HG03354 (cell line): ENCODE measurements at regions not wholly inside any gene's neighbourhood (a gene's known extent, or its start where the extent isn't known, plus 50 kb on each side); places are given as distances from the start of the nearest gene placed in this dataset.

Source experiments
- ATAC-seq: cut with Tn5 transposase; IDR thresholded peaks from one replicate; pipeline ENCODE4 v1.9.1; 2021; ENCODE audit warnings: mild to moderate bottlenecking; ENCODE audit not compliant: unreplicated experiment, poor library complexity, severe bottlenecking

DNA sequence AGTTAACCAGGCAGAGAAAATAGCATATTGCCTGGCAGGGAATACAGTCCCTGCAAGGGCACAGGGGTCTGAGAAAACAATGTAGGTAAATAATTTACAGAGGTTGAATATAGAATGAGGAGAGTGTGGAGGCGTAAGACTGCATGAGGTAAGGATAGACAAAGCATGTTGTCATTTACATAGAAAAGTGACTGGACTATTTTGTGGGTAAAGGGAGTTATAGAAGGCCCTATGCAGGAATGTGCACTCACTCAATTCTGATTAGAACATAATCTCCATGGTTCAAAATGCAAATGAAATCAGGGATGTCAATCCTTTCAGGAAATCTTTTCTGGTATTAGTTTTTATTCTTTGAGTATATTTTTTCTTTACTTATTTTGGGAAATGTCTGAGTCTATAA, 285.7 kb upstream of the SALL1 start:
- ATAC-seq = no peak

DNA sequence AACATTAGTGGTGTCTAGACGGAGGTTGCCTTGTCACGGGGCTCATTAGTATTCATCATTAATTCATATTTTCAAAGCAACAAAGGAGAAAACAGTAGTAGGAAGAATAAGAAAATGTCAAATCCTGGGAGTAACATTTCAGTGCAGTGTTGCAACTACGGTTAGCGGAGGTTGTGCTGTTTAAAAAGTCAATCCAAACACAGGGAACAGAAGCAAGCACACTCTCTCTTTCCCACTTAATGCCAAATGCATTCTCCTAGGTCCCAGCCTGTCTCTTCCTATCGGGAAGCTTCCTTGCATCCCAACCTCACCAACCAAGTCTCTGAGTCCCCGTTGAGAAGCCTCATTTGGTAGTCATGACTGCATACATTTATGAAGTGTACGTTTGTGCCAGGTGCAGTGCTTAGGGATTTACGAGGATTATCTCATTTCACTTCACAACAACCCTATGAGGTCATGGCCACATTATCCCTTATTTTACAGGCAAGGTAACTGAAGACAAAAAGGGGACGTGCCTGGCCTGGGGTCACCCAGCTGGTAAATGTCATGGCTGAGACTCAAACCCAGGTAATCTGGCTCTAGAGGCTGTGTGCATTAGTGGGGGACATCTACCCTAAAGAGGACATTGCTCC, 283.6 kb upstream of the SALL1 start:
- ATAC-seq = no peak

DNA sequence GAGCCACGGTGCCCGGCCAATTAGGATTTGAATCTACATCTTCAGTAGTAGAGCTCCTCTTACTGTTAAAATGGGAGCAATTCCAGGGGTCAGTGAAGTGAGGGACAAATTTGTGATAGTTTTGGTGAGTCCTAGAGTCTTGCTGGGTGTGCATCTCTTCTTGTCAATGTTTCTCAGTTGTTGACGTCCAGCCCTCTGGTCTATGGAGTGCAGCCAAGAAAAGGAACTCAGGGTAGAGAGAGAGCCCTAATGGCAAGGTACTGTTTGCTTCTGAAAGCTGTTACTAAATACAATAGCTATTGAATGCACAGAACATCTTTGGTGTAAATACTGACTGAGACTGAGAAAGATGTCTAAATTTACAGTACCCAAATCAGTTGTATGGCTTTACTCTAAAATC, 282.5 kb upstream of the SALL1 start:
- ATAC-seq = no peak

DNA sequence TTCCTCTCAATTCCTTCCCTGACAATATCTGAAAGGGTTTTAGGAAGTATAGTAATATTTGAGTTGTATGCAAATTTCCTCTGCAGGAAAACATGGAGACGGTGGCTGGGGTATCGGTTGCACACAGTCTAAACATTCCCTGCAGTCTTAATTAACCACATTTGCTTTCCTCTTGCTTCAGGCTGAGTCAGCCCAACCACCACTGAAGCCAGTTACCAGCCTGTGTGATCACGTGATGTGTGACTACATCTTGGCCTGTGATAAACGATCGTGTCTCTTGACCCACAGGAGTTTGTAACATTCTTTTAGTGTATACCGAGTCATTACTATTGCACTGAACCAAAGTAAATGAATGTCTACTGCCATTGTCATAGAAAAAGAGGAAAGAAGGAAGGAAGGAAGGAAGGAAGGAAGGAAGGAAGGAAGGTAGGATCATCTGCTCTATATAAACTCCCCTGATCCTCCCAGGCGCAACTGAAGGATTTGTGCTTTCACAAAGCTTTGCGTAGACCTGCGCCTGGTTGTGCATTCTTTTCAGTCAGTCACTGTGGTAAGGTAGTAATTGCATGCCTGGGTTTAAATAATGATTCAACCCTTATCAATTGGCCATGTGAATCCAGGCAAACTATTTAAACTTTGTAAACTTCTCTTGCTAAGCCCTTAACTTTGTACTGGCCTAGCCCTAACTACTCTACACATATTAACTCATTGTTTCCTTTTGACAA, 280.6 kb upstream of the SALL1 start:
- no peak for ATAC-seq

DNA sequence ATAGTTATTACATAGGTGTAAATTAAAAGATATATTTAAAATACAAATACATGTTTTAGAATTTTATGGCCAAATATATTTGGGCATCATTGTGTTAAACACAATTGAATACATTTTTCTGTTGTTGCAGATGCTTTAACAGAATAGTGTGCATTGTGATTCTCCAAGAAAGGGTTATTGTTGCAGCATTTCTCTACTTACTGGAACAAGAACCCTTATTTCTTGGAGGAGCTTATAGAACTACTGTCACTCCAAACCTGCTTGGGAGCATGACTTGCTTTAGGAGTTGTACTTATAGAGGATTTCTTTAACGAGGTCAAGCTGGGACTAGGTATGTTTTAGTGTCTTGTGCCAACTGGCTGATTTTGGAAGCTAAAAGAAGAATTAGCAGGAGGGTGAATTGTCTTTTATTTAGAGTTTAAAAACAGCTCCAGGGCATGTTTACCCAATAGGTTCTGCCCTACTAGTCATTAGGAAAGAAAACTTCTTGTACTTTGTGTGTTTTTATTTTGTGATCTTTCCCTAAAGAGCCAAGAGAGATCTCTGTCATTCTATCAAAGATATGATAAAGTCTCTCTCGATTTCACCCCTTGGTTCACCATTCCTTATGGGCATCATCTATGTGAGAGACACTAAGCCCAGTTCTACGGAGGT, 279.8 kb upstream of the SALL1 start:
- ATAC-seq = no peak

DNA sequence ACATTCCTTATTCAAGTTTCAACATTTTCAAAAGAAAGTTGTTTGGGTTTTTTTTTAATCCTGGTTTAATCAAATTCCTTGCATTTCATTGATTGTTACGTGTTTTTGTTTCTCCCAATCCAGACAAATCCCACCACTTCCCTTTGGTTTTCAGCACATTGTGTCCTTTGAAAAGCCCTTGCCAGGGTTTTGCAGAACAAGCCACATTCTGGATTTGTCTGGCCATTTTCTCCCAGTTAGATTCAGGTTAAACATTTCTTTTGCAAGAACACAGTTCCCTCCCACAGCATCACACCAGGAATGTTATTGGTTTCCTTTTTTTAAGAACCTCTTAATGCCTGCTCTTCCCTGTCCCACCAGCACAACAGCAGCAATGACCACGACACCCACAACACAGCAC, 278.0 kb upstream of the SALL1 start:
- no peak for ATAC-seq

DNA sequence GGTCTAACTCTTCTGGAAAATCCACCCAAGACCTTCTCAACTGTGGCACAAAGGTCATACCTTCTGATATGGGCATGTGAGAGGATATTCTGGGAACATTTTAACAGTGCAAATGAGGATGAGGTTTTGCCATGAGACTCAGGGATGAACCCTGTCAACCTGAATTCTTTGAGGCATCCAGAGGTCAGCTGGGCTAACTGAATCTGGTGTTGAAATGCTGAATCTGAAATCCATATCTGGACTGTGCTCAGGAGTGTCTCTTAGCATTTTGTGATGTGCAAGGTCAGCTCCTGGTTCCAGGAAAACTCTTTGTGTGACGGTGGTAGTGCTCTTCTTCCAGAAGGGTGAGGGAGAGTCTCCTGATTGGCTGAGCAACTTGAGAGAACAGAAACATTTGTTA, 276.0 kb upstream of the SALL1 start:
- ATAC-seq = no peak

DNA sequence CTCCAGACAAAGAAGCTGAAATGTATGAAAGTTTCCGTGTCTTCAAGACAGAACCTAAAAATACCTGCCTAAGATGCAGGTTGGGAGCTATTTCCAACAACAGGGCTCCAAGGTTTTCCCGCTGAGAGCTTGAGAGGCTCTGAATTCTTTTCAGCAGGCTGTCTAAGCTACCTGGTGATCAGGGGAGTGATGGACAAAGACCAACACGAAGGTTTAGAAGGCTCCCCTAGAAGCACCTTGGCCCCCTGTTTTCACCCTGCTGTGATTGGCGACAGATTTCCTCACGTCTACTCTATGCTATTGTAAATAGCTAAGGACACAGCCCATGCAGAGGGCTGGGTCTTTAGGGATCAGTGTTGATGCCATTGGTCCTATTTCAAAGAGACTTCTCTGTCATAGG, 275.2 kb upstream of the SALL1 start:
- ATAC-seq = no peak

DNA sequence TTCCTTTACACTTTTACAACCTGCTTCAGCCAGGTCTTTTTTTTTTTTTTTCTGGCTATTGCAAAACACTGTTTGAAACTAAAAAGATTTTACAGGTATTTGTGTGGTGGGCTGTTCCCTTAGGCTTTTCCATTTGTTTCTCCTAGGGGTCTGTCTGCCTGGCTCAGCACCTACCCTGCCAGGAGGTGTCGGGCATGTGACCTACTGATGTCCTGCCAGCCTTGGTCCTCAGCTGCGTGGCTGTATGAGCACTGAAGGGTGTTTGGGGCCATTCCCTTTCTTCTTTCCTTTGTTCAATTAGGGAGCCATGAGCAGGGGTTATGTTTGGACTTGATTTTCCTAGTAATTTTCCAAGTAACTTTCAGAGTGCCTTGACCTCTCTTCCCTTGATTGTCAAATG, 269.2 kb upstream of the SALL1 start:
- no peak for ATAC-seq

DNA sequence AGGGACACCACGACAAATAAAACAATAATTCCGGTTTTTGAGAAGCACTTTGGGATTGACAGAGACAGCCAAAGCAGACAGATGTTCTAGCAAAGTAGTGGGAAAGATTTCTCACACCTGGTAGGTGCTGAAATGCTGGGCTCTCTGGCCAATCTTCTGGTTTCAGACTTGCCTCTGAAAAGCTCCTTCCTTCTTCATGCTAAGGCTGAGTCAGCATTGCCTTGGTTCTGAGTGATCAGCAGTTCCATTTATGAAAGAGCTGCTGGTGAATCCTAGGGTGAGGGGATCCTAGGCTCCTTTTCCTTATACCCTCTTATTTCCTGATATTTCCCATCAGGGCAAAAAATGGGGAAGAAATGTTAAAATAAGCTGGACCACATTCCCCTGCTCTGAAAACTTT, 268.7 kb upstream of the SALL1 start:
- ATAC-seq = no peak

DNA sequence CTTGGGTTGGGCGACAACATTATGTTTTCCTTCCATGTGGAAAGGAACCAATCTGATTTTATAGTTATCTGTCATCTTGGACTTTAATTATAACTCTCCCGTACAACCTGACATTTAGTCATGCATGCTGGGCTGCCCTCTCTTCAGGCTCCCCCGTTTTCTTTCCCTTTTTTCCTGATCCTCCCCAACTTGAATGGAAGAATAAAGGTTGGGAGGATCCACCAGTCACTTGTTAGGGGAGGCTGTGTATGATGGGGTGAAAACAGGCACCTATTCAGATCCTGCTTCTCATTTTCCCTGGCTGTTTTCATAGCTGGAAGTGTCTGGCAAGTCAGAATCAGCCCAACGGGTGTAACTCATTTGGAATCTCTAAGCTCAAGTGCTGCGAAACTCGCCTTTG, 267.2 kb upstream of the SALL1 start:
- no peak for ATAC-seq

DNA sequence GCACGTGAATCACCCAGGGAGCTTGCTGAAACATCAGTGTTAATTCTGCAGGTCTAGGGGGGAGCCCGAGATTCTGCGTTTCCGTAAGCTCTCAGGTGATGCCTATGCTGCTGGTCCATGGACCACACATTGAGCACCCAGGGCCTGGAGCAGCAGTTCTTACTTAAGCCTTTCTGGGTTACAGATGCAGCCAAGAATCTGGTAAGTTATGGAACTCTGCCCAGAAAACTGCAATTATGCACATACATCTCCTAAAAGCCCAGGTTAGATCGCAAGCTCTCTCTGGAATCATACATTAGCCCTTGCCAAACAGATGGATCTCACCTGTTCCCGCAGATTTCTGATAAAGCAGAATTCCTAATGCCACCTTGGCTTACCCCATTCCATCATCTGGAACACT, 265.9 kb upstream of the SALL1 start:
- no peak for ATAC-seq

DNA sequence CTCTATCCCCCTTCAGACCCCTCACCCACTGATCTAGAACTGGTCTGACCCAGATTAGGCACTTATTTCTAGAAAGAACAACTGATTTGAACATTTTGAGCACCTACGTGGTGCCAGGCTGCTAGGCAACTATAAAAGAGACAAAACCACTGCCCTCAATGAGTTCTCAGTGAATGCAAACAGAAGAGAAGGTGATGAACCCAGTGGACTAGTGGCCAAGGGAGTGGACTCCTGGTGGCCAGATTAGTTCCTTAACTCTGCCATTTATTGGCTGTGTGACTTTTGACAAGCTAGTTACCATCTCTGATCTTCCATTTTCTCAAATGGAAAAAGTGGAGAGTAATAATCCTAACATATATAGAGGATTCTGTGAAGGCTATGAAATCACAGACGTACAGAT, 259.1 kb upstream of the SALL1 start:
- no peak for ATAC-seq

DNA sequence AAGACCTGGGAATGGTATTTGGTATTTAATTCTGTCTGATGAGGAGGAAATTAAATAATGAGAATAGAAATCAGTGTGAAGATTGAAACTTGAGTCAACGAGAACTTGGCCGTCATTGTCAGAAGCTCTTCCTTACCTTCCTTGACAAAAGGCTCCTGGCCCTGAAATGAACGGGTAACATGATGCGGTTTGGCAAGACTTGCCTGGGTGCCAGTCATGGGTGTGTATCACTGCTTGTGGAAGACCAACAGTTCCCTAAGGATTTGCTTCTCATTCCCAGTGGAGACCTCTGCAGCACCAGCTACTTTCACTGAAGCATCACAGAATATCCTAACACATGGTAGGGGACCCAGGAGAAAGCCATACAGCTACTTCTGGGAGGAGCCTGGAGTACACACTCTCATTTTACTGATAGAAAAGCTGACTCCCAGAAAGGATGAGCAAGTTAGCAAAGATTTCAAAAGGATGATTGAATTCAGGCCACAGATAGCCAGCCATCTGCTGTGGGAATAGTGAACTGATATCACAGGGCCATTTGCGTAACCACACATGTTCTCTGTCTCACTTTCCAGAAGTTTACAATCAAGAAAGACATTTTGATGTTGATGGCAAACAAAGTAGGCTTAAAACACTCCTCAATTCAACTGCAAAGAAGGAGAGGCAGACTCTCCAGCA, 258.1 kb upstream of the SALL1 start:
- ATAC-seq = no peak

DNA sequence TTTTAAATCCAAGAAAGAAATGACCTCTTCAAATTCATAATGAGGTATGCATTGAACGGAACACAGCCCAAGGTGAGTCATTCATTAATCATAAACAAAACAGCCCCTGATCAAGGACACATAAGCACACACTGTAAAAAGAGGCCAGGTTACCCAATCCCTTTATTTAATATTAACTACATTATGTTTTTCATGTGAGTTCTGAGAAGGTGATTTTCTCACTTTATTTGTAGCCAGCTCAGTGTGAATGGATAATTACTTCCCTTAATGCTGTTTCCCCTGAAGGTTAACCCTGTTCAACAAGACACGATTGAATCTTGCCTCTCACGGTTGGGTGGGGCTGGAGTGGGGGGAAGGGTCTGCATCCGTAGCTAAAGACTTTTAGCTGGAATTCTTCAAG, 257.3 kb upstream of the SALL1 start:
- no peak for ATAC-seq

DNA sequence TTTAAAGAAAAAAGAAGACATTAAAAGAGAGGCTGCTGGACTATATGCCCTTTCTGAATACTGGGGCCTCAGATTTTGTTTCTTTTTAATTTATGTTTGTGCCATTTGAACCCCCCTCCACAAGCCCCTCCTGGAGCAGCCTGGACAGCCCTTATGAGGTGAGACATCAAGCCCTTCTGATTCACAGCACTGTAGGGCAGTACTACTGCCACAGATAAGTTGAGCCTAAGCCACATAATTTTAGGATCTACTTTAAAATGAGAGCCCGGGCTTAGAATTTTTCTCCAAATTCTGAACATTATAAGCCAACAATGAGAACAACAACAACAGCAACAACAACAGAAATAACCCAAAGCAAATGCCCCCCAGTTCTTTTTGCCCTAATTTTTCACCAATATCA, 256.9 kb upstream of the SALL1 start:
- ATAC-seq = no peak

DNA sequence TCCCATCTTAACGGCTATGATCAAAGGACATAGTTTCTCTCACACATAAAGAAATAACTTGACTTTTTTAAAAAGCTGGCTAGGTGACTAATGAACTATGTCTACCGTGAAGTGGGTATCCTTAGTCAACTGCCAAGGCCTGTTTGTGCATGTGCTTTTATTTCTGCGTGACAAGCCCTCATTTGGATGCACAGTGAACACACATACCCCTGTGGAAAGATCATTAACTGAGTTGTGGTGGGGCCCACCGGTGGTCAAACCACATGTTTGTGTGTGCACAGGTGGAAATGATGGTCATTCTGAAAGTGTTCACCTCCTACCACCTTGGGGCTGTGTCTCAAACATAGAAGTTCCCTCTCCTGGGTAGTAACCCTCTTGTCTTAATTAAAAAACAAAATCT, 256.1 kb upstream of the SALL1 start:
- peak; percentile 79 for ATAC-seq

DNA sequence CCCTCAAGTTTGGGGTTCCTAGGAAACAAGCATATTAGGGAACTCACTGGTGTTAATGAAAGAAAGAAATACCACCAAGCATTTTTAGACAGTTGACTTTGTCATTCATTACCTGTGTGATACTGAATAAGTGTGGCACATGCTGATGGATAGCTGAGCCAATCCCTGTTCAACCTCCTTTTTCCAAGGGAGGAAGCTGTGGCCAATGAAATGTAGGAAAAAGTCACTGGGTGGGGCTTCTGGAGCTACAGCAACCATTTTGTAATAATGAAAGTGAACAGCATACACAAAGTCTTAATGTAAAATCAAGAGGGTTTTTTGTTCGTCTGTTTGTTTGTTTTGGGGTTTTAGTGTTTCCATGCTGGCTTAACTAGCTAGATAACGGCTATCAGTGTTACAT, 254.3 kb upstream of the SALL1 start:
- ATAC-seq = no peak

DNA sequence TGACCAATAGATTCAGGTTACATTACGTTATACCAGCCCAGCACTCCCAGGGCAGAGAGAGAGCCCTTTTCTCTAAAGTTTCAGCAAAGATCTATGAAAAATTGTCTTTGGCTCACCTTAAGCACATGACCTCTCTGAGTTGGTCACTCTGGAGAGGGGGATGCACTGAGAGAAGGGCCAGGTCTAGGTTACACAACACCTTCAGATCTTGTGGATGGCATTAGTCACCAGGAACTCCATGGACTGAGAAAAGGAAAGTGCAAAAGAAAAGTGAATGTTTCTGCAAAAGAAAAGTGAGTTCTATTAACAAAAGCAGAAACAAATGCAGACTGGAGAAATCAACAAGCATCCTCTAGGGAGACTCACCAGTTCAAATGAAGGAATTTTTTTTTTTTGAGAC, 253.3 kb upstream of the SALL1 start:
- ATAC-seq = no peak

DNA sequence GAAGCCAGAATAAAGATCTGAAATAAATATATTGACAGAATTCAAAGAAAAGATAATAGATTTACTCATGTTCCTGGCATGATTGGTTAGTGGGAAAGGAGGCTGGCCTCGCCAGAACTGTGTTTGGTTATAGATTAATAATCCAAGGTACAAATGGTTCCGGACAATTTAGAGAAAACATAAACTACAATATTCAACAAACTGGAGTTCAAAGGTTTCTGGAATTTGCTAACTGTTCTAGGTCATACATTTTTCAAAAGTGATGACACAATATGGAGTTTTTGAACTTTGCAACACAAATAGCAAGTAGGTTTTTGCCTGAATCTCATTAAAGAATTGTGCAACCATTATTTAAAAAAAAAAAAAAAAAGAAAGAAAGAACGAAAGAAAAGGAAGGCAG, 251.7 kb upstream of the SALL1 start:
- no peak for ATAC-seq

DNA sequence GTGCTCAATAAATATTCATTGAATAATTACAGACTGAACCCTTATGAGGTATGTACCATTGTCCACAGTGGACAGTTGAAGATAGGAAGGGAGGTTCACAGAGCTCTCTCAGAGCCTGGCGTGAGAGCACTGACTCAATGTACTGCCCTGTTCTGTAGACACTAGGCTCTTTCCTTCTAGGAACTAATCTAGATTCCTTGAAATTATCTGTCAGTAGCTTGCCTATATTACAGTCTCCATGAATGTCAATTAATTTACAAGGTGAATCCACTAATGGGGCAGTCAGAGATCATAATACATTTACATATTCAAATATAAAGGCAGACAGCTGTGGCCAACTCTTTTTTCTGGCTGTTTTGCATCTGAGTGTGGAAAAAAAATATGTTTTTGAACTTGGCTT, 251.2 kb upstream of the SALL1 start:
- no peak for ATAC-seq
